MG63 (cell line): ENCODE measurements at regions not wholly inside any gene's neighbourhood (a gene's known extent, or its start where the extent isn't known, plus 50 kb on each side); places are given as distances from the start of the nearest gene placed in this dataset.

ENCODE experiments used
- DNase-seq: peaks from one replicate; pipeline ENCODE4 v3.0.0-alpha.2; 2020
- H3K27me3 ChIP-seq: fragments of 250-450 bp; sonication (Bioruptor Pico); 2 replicates; pipeline ENCODE4 v1.5.1; 2020; ENCODE audit warnings: mild to moderate bottlenecking, moderate library complexity
- H3K36me3 ChIP-seq: fragments of 250-450 bp; sonication (Bioruptor Pico); 2 replicates; pipeline ENCODE4 v1.5.1; 2020; ENCODE audit warnings: mild to moderate bottlenecking, moderate library complexity
- H3K4me3 ChIP-seq: fragments of 250-450 bp; sonication (Bioruptor Pico); 2 replicates; pipeline ENCODE4 v1.5.1; 2020; ENCODE audit warnings: mild to moderate bottlenecking, moderate library complexity
- H3K9me3 ChIP-seq: fragments of 250-450 bp; sonication (Bioruptor Pico); 2 replicates; pipeline ENCODE4 v1.5.1; 2020; ENCODE audit warnings: mild to moderate bottlenecking, moderate library complexity

GRCh38 chr16:7014756-7015155 lies 317.9 kb upstream of the RBFOX1 start:
- no peak for DNase-seq
- H3K27me3 ChIP-seq, result no peaks in the 10 kb centered on the region
- H3K4me3 ChIP-seq, result no peak overlapping the region
- no peaks in the 10 kb centered on the region for H3K9me3 ChIP-seq
- no peaks in the 10 kb centered on the region for H3K36me3 ChIP-seq

DNA sequence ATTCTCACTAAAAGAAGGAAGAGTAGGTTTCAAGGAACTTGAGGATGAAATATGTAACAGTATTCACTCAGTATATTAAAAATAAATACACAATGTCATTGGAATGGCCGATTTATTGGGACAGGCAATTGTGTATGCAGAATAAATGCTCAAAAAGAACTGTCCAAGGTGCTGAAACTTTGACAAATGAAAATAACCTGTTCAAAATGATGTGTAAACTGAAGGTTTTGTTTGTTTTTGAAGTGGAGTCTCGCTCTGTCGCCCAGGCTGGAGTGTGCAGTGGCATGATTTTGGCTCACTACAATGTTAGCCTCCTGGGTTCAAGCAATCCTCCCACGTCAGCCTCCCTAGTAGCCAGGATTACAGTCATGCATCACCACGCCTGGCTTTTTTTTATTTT lies 318.7 kb upstream of the RBFOX1 start:
- no peak for DNase-seq
- H3K36me3 ChIP-seq, result no peaks in the 10 kb centered on the region
- no peaks in the 10 kb centered on the region for H3K9me3 ChIP-seq
- H3K27me3 ChIP-seq, result no peaks in the 10 kb centered on the region
- no peak overlapping the region for H3K4me3 ChIP-seq

DNA sequence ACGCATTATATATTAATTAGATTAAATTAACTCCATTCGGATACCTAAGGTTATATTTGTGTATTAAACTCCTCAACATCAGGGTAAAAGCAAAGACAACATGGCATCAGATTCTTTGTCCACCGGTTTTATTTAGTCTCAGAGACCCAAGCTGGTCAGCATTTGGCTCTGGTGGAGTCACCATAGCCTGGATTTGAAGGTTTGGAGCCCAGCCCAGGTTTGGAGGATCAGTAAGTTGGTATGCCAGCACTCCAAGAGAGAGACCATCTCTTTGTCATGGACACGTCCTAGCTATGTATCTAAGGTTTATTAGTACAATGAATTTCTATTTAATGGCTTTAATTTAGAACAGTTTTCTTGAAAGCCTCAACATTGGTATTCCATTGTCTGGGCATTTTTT lies 328.4 kb upstream of the RBFOX1 start:
- no peaks in the 10 kb centered on the region for H3K36me3 ChIP-seq
- H3K9me3 ChIP-seq, result no peaks in the 10 kb centered on the region
- no peak overlapping the region for H3K4me3 ChIP-seq
- H3K27me3 ChIP-seq, result no peaks in the 10 kb centered on the region
- no peak for DNase-seq

DNA sequence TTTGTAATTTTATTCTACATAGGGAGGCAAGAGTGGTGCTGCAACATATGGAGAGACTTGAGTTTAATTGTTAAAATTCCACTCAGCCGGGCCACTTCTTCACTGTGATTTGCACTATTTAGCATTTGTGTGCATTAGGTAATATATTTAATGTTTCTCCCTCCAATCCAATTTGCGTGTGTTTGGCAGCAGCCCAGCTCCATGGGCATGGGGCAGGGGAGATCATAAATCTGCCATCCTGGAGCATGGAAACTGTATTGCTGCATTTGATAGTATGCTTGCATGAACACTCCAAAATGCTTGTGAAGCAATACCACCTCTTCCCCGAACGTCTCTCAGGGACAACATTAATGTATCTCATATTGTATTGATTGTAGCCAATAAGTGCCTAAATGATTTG lies 339.1 kb upstream of the RBFOX1 start:
- H3K36me3 ChIP-seq, result no peaks in the 10 kb centered on the region
- no peaks in the 10 kb centered on the region for H3K9me3 ChIP-seq
- no peak overlapping the region for H3K4me3 ChIP-seq
- no peak for DNase-seq
- H3K27me3 ChIP-seq, result no peaks in the 10 kb centered on the region

DNA sequence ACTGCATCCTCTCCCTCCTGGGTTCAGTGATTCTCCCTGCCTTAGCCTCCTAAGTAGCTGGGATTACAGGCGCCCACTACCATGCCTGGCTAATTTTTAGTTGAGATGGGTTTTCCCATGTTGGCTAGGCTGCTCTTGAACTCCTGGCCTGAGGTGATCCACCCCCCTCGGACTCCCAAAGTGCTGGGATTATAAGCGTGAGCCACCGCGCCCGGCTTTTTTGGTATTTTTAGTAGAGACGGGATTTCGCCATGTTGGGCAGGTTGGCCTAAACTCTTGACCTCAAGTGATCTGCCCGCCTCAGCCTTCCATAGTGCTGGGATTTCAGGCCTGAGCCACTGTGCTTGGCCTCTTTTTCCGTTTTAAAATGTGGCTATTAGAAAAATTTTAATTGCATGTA lies 343.8 kb upstream of the RBFOX1 start:
- Histone ChIP-seq H3K4me3 (no peak overlapping the region), H3K27me3 (no peaks in the 10 kb centered on the region), H3K9me3 (no peaks in the 10 kb centered on the region), H3K36me3 (no peaks in the 10 kb centered on the region)
- DNase-seq, result no peak

DNA sequence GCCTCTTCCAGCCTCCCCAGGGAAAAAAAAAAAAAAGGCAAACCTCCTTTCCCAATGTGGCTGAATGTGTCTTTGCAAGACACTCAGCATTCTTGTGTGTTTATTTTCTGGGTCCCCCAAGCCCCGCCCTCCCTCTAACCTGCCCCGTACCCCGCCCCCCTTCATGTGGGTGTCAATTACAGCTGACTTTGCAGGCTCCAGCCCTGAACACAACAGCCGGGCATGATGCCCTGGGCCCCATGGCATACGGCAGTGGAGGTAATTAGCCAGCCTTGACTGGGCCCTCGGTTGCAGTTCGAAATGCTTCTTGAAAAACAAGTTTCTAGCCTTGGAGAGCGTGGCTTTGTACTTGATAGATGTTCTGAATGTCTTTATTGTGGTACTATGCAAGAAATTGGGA lies 354.7 kb upstream of the RBFOX1 start:
- DNase-seq, result no peak
- H3K27me3 ChIP-seq, result no peaks in the 10 kb centered on the region
- H3K36me3 ChIP-seq, result no peaks in the 10 kb centered on the region
- no peaks in the 10 kb centered on the region for H3K9me3 ChIP-seq
- H3K4me3 ChIP-seq, result no peak overlapping the region

- no peaks in the 10 kb centered on the region for H3K9me3 ChIP-seq
- H3K27me3 ChIP-seq, result no peaks in the 10 kb centered on the region
- H3K4me3 ChIP-seq, result no peak overlapping the region
- DNase-seq, result no peak
- H3K36me3 ChIP-seq, result no peaks in the 10 kb centered on the region
Observed at GRCh38 chr16:6977291-6977690, 355.4 kb upstream of the RBFOX1 start.

GRCh38 chr16:6976716-6977115 lies 355.9 kb upstream of the RBFOX1 start:
- no peak for DNase-seq
- H3K27me3 ChIP-seq, result no peaks in the 10 kb centered on the region
- no peaks in the 10 kb centered on the region for H3K36me3 ChIP-seq
- no peak overlapping the region for H3K4me3 ChIP-seq
- H3K9me3 ChIP-seq, result no peaks in the 10 kb centered on the region

DNA sequence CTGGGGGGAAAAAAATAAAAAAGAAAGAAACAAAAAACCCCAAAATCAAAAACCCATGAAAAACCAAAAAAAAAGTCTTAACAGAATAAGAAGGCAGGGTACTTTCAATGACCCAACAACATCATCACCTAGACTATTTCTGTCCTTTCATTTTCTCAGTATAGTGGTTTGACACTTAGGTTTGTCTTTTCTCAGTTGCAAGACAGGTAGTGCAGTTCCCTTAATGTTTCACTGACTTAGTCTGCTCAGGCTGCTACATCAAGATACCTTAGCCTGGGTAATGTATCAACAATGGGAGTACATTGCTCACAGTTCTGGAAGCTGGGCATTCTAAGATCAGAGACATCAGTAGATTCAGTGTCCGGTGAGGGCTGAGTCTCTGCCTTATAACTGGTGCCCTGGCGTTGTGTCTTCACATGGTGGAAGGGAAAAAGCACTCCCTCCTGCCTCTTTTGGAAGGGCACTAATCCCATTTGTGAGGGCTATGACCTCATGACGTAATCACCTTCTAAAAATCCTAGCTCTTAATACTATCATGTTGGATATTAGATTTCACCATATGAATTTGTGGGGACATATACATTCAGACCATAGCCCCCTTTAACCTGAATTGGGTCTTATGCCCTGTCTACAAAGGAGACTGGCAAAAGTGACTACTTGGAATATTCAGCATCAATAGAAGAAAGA lies 362.3 kb upstream of the RBFOX1 start:
- no peaks in the 10 kb centered on the region for H3K36me3 ChIP-seq
- no peak for DNase-seq
- H3K4me3 ChIP-seq, result no peak overlapping the region
- H3K27me3 ChIP-seq, result no peaks in the 10 kb centered on the region
- H3K9me3 ChIP-seq, result no peaks in the 10 kb centered on the region

- DNase-seq, result no peak
- H3K36me3 ChIP-seq, result no peaks in the 10 kb centered on the region
- H3K27me3 ChIP-seq, result no peaks in the 10 kb centered on the region
- H3K9me3 ChIP-seq, result no peaks in the 10 kb centered on the region
- no peak overlapping the region for H3K4me3 ChIP-seq
Observed at GRCh38 chr16:6969594-6969993, 363.1 kb upstream of the RBFOX1 start.

GRCh38 chr16:6967796-6968320 lies 364.8 kb upstream of the RBFOX1 start:
- H3K36me3 ChIP-seq, result no peaks in the 10 kb centered on the region
- H3K27me3 ChIP-seq, result no peaks in the 10 kb centered on the region
- no peaks in the 10 kb centered on the region for H3K9me3 ChIP-seq
- H3K4me3 ChIP-seq, result no peak overlapping the region
- no peak for DNase-seq

DNA sequence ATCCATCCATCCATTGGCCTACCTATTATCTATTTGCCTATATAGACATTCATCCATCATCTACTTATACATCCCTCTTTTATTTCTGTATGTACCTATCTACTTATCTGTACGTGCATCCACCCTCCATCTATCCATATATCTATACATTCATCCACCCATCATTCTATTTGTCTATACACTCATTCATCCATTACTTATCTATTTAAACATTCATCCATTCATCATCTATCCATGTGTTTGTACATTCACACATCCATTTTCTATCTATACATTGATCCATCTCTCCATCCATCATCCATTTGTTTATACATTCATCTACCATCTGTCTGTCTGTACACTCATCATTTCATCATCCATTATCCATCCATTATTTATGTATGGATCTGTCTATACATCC lies 365.7 kb upstream of the RBFOX1 start:
- H3K27me3 ChIP-seq, result no peaks in the 10 kb centered on the region
- no peaks in the 10 kb centered on the region for H3K36me3 ChIP-seq
- H3K9me3 ChIP-seq, result no peaks in the 10 kb centered on the region
- H3K4me3 ChIP-seq, result no peak overlapping the region
- DNase-seq, result no peak

GRCh38 chr16:6964679-6965078 lies 368.0 kb upstream of the RBFOX1 start:
- DNase-seq, result no peak
- Histone ChIP-seq H3K27me3 (no peaks in the 10 kb centered on the region), H3K4me3 (no peak overlapping the region), H3K36me3 (no peaks in the 10 kb centered on the region), H3K9me3 (no peaks in the 10 kb centered on the region)

- Histone ChIP-seq H3K27me3 (no peaks in the 10 kb centered on the region), H3K4me3 (no peak overlapping the region), H3K9me3 (no peaks in the 10 kb centered on the region), H3K36me3 (no peaks in the 10 kb centered on the region)
- DNase-seq, result no peak
Observed at GRCh38 chr16:6961704-6962103, 370.9 kb upstream of the RBFOX1 start.

DNA sequence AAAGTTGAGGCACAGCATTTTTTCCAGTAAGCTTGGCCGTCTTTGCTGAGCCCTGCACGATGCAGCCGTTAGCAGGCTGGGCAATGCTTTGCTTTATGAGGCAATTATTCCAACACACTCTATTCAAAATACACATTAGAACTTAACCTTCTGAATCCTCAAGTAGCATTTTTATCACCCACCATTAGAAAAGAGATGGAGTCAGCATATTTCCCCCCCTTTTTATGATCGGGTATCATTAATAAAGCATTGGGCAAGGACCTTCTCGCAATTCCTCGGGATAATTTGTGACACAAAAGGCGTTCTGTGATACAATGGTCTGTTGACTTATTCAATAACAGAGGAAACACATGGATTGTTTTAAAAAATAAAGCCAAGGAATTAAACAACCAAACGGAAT lies 374.5 kb upstream of the RBFOX1 start:
- Histone ChIP-seq H3K36me3 (no peaks in the 10 kb centered on the region), H3K4me3 (no peak overlapping the region)
- no peak for DNase-seq

GRCh38 chr16:6957681-6958080 lies 375.0 kb upstream of the RBFOX1 start:
- DNase-seq, result no peak
- H3K36me3 ChIP-seq, result no peaks in the 10 kb centered on the region
- no peaks in the 10 kb centered on the region for H3K9me3 ChIP-seq
- no peak overlapping the region for H3K4me3 ChIP-seq
- no peaks in the 10 kb centered on the region for H3K27me3 ChIP-seq

More for the DNA sequence above, 374.5 kb upstream of the RBFOX1 start:
- no peaks in the 10 kb centered on the region for H3K27me3 ChIP-seq
- no peaks in the 10 kb centered on the region for H3K9me3 ChIP-seq

- no peaks in the 10 kb centered on the region for H3K36me3 ChIP-seq
- H3K4me3 ChIP-seq, result no peak overlapping the region
- no peaks in the 10 kb centered on the region for H3K9me3 ChIP-seq
- DNase-seq, result no peak
- H3K27me3 ChIP-seq, result no peaks in the 10 kb centered on the region
Observed at GRCh38 chr16:6956511-6956910, 376.1 kb upstream of the RBFOX1 start.

- H3K9me3 ChIP-seq, result no peaks in the 10 kb centered on the region
- no peaks in the 10 kb centered on the region for H3K36me3 ChIP-seq
- H3K4me3 ChIP-seq, result no peak overlapping the region
- no peaks in the 10 kb centered on the region for H3K27me3 ChIP-seq
- DNase-seq, result no peak
Observed at GRCh38 chr16:6955303-6955702, 377.3 kb upstream of the RBFOX1 start.

GRCh38 chr16:6949240-6949639 lies 383.4 kb upstream of the RBFOX1 start:
- H3K9me3 ChIP-seq, result no peaks in the 10 kb centered on the region
- no peak overlapping the region for H3K4me3 ChIP-seq
- DNase-seq, result no peak
- no peaks in the 10 kb centered on the region for H3K27me3 ChIP-seq
- H3K36me3 ChIP-seq, result no peaks in the 10 kb centered on the region
